ENCODE measurements at regions not wholly inside any gene's neighbourhood (a gene's known extent, or its start where the extent isn't known, plus 50 kb on each side); places are given as distances from the start of the nearest gene placed in this dataset.

DNA sequence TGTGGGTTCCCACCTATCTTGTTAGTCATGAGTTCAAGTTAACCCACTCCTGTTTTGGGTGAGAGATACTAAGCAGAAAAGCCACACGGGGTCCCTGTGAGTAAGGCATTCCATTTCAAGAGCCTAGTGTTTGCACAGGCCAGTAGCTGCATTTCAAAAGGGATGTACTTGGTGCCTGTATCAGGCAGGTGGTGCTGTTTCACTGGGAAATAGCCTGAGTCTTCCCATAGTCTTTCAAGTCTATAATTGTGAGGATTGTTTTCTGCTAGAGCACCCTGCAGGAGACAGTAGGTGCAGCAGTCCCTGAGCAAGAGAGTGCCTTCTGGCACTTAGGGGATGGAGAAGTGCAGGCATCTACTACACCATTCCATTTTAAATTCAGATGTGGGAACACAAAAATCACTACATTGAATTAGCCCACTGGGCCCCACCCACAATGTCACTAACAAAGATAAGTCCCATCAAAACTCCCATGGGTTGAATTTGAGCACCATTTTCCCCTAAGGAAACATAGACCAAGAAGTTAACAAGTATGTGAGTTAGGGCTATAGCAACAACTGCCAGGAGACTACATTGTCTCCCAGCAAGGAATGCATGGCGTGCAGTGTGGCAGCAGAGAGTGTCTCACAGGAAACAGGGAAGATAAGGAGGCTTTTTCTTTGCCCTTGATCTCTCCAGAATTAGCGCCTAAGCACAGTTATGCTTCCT lies 263.2 kb downstream of the COX7C start:
- peak; percentile 33 for DNase-seq

DNA sequence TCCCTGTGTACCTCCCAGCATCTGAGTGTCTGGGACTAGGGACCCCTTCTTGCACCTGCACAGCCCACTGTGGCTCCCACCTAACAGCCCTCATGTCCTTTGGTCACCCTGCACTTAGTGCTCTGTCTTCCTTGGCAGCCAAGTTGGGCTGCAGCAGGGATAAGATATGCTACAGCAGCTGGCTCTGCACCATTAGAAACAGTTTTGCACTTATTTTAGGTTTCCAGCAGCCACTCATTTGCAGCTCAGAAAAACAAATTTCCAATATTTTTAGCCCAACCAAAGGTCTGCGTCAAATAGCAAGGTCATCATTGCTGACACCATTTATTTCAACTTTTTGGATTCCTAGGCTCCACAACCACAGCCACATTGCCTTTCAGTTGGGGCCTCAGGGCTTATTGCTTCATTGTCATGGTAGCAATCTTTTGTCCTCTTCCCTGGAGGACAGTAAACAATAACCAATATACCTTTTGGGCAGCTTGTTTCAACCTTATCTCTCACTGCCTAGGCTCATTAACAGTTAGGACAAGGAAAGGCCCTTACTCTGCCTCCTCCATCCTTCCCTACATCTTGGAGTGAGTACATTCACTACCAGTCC lies 263.9 kb downstream of the COX7C start:
- no peak for DNase-seq

GRCh38 chr5:86884608-86885007 lies 266.9 kb downstream of the COX7C start:
- no peak for DNase-seq

GRCh38 chr5:86885011-86885410 lies 267.3 kb downstream of the COX7C start:
- no peak for DNase-seq

- no peak for DNase-seq
These were observed 267.9 kb downstream of the COX7C start for GRCh38 chr5:86885489-86886230.

- no peak for DNase-seq
These were observed 272.6 kb downstream of the COX7C start for GRCh38 chr5:86890375-86890774.

DNA sequence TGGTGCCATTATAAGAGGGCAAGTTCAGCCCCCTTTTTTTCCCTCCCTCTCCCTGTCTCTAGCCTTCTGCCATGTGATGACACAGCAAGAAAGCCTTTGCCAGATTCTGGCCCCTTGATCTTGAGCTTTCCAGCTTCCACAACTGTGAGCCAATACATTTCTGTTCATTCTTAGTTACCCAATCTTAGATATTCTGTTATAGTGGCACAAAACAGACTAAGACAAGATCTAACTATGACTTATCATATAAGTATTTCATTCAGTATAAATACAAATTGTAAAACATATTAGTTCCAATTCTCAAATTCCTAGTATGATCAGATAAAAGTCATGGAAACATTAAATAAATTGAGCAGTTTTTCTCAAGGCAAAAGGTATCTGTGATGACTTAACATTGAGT lies 276.3 kb downstream of the COX7C start:
- no peak for DNase-seq

DNA sequence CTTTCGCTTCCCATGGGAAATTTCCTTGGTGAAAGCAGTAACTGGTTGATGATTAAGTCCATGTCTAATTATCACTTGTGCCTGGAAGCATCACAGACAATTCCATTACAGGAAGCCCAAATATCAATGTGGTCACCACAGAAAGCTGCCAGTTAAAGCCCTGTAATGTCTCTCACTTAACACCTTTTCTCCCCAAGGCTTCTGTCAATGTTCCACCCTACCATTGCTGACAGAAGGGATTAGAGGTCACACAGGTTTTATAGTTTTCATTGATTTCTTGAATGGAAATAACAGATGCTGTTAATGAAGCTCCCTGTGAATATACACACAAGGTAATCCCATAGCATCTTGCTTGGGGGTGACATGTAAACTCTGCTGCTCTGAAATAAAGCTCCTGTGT lies 279.2 kb downstream of the COX7C start:
- DNase-seq: no peak

DNA sequence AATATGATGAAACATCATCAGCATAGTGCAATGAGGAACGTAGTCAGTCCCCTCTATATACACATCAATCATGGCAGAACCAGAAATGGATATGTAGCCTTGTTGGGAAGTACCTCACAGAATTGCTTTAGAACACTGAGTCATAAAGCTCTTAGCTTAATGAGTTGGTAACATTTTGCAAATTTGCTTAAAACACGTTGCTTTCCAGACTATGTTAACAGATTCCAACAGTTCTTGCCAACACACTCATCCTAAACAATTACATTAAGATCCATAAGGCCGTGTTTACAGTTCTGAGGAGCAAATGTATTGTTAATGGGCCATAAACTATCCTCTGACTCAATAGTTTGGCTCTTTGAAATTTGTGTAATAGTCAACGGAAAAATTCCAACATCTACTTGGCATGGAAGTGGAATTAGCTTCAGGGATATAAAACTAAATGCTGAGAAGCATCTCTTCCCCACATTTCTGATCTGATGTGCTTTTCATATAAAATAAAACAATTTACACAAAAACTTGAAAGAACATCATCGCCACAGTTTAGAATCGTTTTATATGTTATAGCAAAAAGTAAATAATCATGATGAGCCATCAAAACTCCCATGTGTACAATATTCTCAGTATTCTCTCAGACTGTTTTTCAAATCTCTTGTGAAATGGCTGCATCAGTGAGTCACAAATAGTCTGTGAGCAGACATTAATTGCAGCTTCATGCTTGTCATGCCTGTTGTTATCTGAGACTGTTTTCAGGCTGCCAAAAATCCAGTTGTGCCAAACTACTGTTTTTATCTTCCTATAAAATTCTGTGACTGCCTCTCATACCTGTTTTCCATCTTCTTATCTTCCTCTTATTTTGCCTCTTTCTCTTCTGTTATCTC lies 291.9 kb downstream of the COX7C start:
- DNase-seq: no peak

DNA sequence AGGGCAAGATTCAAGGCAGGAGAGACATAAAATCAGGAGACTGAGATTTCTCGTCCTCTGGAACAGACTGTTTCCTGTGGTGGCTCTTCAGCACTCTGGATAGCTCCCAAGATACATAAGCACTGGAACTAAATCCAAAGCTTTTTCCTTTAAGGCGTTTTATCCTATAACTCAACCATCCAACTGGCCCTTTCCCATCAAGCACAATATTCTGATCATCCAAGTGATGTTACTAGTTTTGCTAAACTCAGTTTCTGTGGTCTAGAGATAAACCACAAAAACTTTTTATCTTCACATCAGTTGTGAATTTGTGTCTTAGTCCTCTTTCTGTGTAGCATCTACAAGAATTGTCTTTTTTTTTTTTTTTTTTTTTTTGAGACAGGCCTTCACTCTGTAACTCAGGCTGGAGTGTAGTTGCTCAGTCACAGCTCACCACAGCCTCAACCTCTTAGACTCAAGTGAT lies 299.4 kb downstream of the COX7C start:
- peak; percentile 14 for DNase-seq

DNA sequence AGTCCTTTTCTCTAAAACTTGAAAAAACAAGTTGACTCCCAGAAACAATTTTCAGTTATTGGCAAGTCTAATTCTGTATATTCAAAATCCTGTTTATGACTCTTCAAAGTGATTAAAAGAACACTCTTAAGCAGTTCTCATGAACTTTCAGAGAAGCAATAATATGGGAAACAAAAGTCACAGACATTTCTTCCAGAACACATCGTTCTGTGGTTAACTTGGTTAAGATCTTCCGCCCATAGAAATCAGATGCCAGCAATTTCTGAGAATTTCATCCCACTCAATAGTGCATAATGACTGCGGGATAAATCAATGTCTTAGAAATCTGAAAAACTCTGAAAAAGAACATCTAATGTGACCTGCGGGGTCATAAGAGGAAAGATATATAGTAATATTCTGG lies 300.5 kb downstream of the COX7C start:
- DNase-seq: no peak

- no peak for DNase-seq
These were observed 308.3 kb downstream of the COX7C start for GRCh38 chr5:86926033-86926432.

DNA sequence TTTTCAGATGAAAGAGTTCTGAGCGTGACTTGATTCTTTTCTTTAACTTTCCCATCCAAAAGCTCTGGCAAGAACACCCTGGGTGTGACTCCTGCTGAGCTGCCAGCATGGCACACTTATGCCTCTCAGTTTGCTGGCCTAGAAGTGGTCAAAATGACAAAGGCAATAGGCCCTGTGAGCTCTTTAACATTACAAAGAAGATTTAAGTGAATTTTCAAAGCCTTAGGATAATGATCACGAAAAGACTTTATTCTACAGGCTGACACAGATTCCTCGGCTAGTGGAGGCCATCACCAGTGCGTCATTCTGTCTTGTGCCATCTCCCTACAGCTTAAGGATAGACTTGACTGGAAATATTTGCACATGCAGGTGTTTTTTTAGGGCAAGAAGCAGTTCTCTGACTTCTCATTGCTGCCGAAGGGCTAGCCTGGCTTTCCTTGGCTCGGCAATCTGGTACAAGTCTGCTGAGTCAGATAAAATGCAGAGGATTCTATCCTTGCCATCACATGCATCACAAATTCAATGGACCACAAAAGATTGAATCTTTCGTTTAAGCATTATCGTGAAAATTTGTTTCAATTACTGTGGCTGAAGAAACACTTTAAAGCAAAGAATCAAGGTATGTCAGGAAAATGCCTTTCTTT lies 311.5 kb downstream of the COX7C start:
- no peak for DNase-seq

GRCh38 chr5:86951761-86952160 lies 315.9 kb upstream of the RASA1 start:
- DNase-seq: no peak

DNA sequence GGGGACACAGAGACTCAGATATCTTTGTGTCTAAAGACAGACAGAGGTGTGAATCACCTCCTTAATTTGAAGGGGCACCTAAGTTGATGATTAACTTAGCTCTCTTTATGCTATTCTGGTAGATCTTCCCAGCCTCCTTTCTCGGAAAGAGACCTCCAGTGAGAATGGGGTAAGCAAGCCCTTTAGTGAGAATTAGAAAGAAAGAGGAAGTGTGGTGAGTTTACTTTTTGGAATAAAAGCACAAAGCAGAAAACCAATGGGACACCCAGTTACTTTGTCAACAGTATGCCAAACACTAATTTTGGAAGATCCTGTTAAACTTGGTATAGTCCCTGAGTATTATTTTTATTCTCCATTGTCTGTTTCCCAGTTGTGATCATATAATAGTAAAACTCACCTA lies 302.8 kb upstream of the RASA1 start:
- no peak for DNase-seq

DNA sequence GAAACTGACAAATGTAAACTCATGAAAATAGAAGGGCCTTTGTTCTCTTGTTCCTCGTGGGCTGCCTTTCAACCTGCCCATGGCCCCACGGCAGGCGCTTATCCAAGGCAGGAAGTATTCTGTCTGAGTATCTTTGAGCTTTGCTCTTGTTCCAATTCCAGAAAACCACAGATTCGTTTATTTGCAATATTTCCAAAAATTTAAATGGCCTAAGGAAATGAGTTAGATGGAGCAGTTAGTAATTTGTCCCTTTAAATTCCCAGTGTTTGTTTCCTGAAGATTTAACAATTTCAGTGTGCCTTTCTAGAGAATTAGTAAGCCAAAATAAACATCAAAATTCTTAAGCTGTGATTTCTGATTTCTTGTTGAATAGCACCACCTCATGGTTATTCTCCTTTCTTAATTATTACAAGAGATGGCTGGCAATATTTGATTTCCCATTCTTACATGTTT lies 299.4 kb upstream of the RASA1 start:
- DNase-seq: no peak

DNA sequence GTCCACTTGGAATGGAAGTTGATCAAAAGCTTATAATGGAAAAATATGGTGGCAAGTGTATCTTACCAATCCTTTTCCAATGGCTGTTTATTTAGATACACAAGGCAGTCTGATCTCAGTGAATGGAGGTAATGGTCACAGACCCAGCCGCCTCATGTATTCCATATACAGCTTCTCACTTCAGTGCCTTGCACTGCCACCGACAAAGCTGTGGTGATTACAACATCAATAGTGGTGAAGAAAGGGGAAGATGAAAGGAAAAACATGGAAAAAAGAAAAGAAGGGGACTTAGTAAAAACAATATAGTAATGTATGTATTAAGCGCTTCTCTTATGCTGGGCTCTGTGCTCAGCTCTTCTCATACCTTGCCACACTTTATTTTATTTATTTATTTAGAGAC lies 297.3 kb upstream of the RASA1 start:
- DNase-seq: no peak

GRCh38 chr5:86971034-86971571 lies 296.6 kb upstream of the RASA1 start:
- DNase-seq: no peak

DNA sequence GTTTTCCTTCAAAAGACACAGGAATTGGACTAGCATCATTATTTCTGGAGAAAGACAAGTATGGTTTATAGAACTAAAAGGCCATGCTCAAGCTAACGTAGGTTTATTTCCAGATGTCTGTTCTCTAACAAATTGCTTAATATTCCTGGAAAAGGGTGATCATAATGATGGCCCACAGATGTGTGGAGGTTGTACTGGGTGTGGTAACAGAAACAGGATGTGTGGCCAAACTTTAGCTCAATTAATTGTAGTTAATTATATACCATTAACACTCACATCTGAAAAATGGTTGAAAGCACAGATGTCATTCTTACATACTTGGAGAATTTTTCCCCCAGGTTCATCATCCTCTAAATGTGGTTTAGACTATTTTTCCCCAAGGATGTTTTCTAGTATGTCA lies 292.7 kb upstream of the RASA1 start:
- no peak for DNase-seq

DNA sequence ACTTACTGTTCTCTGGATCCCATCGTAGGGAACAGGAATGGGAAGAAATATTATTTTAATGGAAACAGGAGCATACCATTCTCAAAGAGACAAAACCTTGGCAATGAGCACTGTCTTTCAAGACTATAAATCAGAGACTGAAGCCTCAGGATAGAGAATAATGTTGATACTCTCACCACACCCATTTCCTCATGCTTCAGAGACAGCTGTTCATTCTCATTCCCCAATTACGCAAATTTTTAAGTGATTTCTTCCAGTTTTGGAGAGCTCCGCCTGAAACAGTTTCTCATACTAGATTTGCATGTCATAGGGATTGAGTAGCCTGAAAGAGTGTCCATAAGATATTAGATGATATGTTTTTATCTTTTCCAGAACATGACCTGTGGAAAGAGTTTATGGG lies 290.5 kb upstream of the RASA1 start:
- no peak for DNase-seq

DNA sequence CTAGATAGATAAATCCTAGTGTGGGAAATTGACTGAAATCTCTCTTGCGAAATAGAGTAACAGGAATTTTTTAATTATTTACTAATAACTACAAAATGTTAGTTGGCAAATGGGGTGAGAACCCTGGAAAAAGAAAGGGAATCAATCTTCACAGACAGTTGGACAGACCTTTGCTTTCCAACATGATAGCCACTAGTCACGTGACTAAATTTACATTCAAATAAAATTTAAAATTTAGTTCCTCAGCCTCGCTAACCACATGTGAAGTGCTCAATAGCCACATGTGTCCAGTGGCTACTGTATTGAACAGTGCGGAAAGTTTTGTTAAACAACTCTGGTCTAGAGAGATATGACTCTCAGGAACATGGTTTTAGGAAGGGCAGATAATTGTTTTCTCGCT lies 289.9 kb upstream of the RASA1 start:
- no peak for DNase-seq

GRCh38 chr5:86979811-86980411 lies 287.8 kb upstream of the RASA1 start:
- no peak for DNase-seq
